HS-27A (cell line): ENCODE measurements at regions not wholly inside any gene's neighbourhood (a gene's known extent, or its start where the extent isn't known, plus 50 kb on each side); places are given as distances from the start of the nearest gene placed in this dataset.

ENCODE experiments used
- DNase-seq: peaks from one replicate; pipeline ENCODE4 v3.0.0-alpha.2; 2012; ENCODE audit warnings: low read depth, missing footprints

- no peak for DNase-seq
Measured at GRCh38 chr20:4069751-4070150, 54.4 kb upstream of the RNF24 start.

- DNase-seq = no peak
Measured at GRCh38 chr20:4068708-4069107, 53.4 kb upstream of the RNF24 start.

DNA sequence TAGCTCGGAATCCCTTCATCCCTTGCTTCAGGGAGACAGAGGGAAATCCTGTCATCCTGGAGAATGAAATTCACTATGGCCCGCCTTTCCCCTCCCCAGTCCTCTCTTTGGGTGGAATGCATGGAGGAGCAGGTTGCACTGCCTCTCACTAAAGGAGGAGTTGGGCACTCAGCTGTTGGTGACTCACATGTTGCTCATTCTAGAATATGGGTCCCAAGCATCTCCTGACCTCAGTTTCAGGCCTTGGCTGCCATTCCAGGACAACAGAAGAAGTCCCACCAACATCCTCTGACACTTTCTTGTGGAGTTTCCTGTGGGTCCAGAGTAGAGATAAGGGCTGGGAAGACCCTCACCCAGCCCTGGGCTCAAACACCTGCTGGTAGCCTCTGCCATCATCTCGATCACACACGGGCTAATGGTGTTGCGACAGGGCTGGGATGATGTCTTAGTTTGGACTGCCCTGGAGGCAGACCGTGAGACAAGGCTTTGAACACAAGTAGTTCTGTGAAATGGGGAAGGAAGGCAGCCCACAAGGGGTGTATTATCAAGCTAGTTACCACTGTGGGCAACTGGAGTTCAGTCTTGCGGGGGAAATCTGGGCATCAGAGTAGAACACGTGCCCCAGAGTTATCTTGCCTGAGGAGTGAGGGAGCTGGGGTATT lies 52.4 kb upstream of the RNF24 start:
- DNase-seq = peak; percentile 80

DNA sequence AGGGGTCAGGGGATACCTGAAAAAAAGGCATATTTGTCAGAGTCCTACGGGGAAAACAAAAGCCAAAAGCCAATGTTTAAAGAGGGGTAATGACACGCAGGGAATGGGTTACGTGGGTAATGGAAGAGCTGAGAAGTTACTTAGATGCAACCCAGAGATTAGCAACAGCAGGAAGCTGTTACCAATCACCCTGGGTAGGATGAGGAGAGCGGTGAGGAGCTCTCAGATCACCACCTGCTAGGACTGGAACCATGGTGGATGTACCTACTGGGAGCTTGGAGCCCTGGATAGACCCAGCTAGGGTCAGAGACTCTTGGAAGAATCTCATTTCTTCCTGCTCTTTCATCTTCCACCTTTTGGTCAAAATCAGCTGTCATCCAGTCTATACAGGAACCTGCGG lies 51.2 kb upstream of the RNF24 start:
- DNase-seq = no peak

DNA sequence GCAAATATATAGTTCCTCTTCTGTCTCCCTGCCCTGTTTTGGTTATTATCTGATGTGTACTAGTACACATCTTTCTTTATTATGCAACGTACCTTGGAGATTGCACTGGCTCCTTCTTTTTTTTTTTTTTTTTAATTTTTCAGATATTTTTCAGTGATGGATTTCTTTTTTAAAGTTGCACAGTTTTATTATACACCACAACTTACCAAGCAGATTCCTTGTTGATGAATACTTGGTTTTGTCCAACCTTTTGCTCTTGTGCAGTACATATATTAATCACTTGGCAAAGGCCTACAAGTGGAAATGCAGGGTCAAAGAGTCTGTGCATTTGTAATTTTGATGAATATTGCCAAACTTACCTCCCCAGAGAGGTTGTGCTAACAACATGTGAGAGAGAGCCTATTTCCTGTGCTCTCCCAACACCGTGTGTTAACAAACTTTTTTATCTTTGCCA lies 50.1 kb upstream of the RNF24 start:
- no peak for DNase-seq
